ENCODE measurements at regions not wholly inside any gene's neighbourhood (a gene's known extent, or its start where the extent isn't known, plus 50 kb on each side); places are given as distances from the start of the nearest gene placed in this dataset.
"Not testable (repeated sequence)": the region's sequence is repeated elsewhere in the genome, so short reads cannot be mapped to it uniquely, and the experiment has no call there.

DNA sequence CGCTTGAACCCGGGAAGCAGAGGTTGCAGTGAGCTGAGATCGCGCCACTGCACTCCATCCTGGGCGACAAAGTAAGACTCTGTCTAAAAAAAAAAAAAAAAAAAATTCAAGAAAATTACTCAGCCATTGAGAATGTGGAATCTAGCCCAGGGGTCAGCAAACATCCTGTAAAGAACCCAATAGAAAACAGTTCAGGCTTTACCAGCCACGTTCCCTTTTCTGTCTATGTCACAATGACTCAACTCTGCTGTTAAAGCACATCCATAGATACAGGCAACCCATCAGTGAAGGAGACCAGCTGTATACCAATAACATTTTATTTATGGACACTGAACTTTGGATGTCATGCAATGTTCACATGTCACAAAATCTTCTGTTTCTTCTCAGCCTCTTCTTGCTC, 435.6 kb upstream of the GYPC start:
- no peak for DNase-seq
- no peak for ATAC-seq
- intact Hi-C loops (cut with DNase I, micrococcal nuclease): no loop called here

GRCh38 chr2:126221506-126221905, 434.5 kb upstream of the GYPC start:
- intact Hi-C loops (cut with DNase I, micrococcal nuclease): no loop called here
- ATAC-seq: no peak

GRCh38 chr2:126222278-126222677, 433.7 kb upstream of the GYPC start:
- ATAC-seq: no peak
- DNase-seq: no peak
- intact Hi-C loops (cut with DNase I, micrococcal nuclease): no loop called here

More at GRCh38 chr2:126221506-126221905, 434.5 kb upstream of the GYPC start:
- no peak for DNase-seq

DNA sequence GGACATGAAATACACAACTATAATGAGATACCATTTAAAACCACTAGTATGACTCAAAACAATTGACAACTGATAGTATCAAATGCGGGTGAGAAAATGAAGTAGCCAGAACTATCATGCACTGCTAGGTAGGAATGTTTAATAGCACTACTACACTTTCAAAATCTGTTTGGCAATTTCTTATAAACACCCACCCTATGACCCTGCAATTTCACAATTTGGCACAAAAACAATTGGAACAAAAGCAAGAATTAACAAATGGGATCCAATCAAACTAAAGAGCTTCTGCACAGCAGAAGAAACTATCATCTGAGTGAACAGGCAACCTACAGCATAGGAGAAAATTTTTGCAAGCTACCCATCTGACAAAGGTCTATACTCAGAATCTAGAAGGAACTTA, 431.2 kb upstream of the GYPC start:
- ATAC-seq: no peak
- intact Hi-C loops (cut with DNase I, micrococcal nuclease): no loop called here
- no peak for DNase-seq

GRCh38 chr2:126227250-126227649, 428.7 kb upstream of the GYPC start:
- no peak for ATAC-seq
- intact Hi-C loops (cut with DNase I, micrococcal nuclease): no loop called here

GRCh38 chr2:126228531-126228930, 427.4 kb upstream of the GYPC start:
- ATAC-seq (no peak), DNase-seq (no peak)
- intact Hi-C loops (cut with DNase I, micrococcal nuclease): no loop called here

More at GRCh38 chr2:126227250-126227649, 428.7 kb upstream of the GYPC start:
- DNase-seq: no peak

DNA sequence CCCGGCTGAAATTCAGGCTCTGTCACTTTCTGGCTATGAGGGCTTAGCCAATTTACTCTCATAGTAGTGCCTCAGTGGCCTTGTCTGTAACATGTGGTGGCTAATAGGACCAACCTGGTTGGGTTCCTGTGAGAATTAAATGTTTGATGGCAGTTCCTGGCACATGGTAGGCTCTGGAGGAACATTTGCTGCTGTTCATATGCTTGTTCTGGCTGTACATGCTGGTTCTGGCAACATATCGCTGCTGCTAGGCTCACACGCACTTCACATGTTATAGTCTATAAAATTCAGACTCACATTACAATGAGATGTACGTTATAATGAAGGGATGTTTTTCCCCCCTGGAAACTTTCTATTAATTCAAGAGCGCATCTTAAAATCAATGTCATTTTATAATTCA, 417.7 kb upstream of the GYPC start:
- intact Hi-C loops (cut with DNase I, micrococcal nuclease): no loop called here
- no peak for DNase-seq
- ATAC-seq: no peak

DNA sequence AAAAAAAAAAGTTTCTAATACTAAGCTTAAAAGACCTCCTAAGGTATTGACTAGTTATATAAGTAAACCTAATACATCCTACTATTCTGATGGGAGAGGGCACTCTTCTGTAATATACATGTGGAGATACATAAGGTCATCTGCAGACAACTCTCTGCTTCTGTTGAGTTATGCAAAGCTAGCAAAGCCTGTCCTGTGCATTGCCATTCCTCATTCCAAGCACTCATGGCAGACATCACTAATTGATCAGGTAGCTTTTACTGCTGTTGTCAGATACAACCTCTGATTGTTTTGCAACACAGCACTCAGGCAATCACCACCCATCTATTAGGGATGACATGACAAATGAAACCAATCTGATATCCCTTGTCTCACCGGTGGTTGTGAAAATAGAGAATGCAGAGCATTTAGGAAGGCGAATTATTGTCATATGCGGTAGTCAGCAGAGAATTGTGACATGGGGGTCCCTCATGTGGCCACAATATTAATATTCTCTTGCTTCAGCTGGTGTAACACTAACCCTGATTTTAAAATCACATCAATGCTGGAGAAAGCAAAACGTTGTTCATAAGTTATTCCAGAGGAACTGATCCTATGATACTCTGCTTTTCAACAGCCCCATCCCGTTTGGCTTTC, 416.5 kb upstream of the GYPC start:
- intact Hi-C loops (cut with DNase I, micrococcal nuclease): no loop called here
- no peak for ATAC-seq

DNA sequence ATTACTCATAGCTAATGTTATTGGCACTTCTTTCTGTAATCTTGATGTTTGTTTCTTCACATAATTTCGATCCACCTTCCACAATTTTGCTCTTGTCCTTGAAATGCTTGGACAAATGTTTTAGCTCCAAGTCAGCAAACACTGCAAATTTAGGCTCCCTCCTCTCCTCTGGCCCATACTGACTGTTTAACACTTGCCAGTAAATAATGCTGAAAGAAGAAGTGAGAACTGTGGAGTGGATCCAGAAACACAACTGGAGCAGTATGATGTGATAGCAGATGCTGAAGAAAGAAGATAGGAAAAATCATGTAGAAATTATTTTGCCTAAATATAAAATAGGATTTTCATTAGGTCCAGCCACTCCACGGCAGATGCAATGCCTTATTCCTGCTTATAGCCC, 415.0 kb upstream of the GYPC start:
- ATAC-seq: no peak
- intact Hi-C loops (cut with DNase I, micrococcal nuclease): no loop called here

More for the DNA sequence above, 416.5 kb upstream of the GYPC start:
- no peak for DNase-seq

GRCh38 chr2:126241411-126241810, 414.5 kb upstream of the GYPC start:
- intact Hi-C loops (cut with DNase I, micrococcal nuclease): no loop called here
- no peak for DNase-seq
- no peak for ATAC-seq

More for the DNA sequence above, 415.0 kb upstream of the GYPC start:
- no peak for DNase-seq

DNA sequence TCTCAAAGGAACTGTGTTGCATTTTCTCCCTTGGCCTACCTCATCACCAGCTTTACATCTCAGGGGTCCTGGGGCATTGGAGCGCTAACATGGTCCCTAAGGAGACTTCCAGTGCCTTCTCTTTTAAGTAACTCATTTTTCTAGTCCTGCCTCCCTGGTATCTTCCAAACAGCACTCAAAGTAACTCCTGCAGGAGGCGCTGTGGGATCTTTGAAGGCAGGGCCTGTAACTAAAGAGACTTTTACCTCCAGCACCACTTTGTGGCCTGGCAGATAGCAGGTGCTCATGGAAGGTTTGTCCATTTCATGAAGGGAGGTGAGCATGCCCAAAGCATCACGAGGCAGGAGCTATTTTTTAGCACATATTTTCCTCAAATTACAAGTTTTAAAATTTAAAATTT, 411.0 kb upstream of the GYPC start:
- intact Hi-C loops (cut with DNase I, micrococcal nuclease): no loop called here
- no peak for ATAC-seq
- DNase-seq: peak in 1 of 2 donors; percentile 53

DNA sequence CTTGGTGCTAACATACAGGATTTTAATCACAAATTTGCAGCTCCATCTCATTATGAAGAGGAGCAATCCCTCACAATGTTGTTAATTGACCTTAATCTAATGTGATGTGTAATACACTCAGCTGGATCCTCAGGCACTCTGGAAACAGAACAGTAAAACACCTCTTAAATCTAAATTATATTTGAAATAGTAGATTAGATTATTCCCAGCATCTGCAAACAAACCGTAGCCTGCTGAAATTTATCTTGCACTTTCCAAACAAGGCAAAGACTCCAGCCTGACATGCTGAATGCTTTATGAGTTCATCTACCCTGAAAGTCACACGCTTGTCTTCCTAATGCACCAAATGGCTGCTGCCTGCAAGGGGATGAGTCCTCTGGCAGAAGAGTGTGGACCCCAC, 402.3 kb upstream of the GYPC start:
- DNase-seq: no peak
- intact Hi-C loops (cut with DNase I, micrococcal nuclease): no loop called here
- ATAC-seq: no peak

GRCh38 chr2:126264625-126265024, 391.3 kb upstream of the GYPC start:
- intact Hi-C loops (cut with DNase I, micrococcal nuclease): no loop called here
- ATAC-seq (no peak), DNase-seq (no peak)

DNA sequence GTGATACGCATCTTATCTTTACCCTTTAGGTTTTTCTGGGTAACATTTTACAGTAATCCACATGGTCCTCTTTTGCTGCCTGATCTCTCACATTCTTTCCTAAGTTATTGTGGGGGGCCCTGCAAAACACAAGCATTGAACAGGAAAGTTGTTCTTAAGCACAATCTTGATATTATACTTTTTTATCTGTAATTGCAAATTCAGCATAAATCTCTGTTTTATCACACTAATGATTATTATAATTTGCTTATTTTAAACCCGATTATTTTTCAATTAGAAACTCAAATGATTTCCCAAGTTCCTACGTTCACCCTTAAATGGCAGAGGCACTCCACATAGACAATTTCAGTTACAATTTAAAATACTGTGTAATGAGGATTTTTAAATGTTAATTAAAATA, 386.0 kb upstream of the GYPC start:
- ATAC-seq: no peak

GRCh38 chr2:126270587-126270986, 385.4 kb upstream of the GYPC start:
- intact Hi-C loops (cut with DNase I, micrococcal nuclease): no loop called here
- DNase-seq (no peak), ATAC-seq (no peak)

More for the DNA sequence above, 386.0 kb upstream of the GYPC start:
- intact Hi-C loops (cut with DNase I, micrococcal nuclease): no loop called here
- no peak for DNase-seq

DNA sequence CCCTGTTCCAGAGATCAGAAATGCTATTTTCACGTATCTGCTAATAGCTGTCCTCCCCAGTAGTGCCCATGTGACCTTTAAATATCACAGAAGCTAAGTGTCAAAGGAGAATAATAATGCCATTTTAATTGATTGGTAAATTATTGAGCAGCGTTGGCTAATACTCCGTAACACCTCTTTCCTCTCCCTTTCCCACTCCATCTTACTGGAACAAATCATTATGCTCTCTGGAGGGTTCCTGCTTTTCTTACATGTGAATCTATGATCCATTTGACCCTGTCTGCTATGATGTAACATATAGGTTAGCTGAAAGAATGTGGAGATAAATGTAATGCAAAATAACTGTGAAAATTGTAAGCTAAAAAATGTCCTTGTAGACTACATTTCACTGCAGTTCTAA, 383.6 kb upstream of the GYPC start:
- DNase-seq (no peak), ATAC-seq (no peak)
- intact Hi-C loops (cut with DNase I, micrococcal nuclease): no loop called here

- ATAC-seq (no peak), DNase-seq (no peak)
- intact Hi-C loops (cut with DNase I, micrococcal nuclease): no loop called here
Observed at GRCh38 chr2:126275098-126275497, 380.9 kb upstream of the GYPC start.

DNA sequence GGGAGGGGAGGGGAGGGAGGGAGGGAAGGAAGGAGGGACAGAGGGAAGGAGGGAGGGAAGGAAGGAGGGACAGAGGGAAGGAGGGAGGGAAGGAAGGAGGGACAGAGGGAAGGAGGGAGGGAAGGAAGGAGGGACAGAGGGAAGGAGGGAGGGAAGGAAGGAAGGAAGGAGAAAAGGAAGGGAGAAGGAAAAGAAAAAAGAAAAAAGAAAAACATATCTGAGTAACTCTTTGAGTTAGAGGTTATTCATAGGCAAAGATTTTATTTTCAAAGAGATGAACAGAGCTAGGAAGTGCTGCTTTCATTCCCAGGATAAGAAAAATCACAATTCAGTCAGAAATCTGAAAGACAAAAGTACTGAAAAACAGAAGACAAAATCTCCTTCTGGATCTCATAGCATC, 379.7 kb upstream of the GYPC start:
- DNase-seq; intact Hi-C loops (cut with DNase I, micrococcal nuclease); ATAC-seq: not testable (repeated sequence)

DNA sequence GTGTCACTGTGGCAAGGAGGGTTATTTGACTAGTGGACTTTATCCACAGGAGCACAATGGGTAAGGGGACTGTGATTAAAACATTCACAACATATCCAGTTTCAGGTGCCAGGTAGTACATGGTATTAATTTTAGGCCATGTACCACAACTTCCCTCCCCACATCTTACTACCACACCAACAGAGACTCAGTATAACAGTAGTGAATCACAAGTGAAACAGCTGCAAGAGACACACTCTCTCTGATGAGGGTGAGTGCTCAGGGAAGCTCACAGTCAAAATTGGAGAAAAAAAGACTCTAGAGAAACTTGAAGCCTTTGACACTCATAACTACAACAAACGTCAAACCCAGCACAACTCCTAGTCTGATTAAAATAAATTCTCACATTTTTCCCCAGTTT, 367.6 kb upstream of the GYPC start:
- DNase-seq (no peak), ATAC-seq (no peak)
- intact Hi-C loops (cut with DNase I, micrococcal nuclease): no loop called here

- ATAC-seq; intact Hi-C loops (cut with DNase I, micrococcal nuclease); DNase-seq: not testable (repeated sequence)
Observed at GRCh38 chr2:126293962-126294361, 362.0 kb upstream of the GYPC start.

- DNase-seq (no peak), ATAC-seq (no peak)
- intact Hi-C loops (cut with DNase I, micrococcal nuclease): no loop called here
Observed at GRCh38 chr2:126299469-126299976, 356.4 kb upstream of the GYPC start.
